Chondrocyte (in vitro differentiated cells): ENCODE measurements at regions not wholly inside any gene's neighbourhood (a gene's known extent, or its start where the extent isn't known, plus 50 kb on each side); places are given as distances from the start of the nearest gene placed in this dataset.

ENCODE experiments used
- DNase-seq: peaks from one replicate; pipeline ENCODE4 v3.0.0; 2021; ENCODE audit warnings: mixed read lengths, low spot score
- H3K27ac Mint-ChIP-seq: one replicate; pipeline ENCODE4 v1.8.0; 2021; ENCODE audit warnings: mild to moderate bottlenecking, moderate library complexity, mixed read lengths; ENCODE audit not compliant: unreplicated experiment
- H3K27me3 Mint-ChIP-seq: 2 replicates; pipeline ENCODE4 v1.8.0; 2021; ENCODE audit warnings: low read depth, mixed read lengths
- H3K36me3 Mint-ChIP-seq: 2 replicates; pipeline ENCODE4 v1.8.0; 2021; ENCODE audit warnings: low read depth, mixed read lengths
- H3K4me1 Mint-ChIP-seq: 2 replicates; pipeline ENCODE4 v1.8.0; 2021; ENCODE audit warnings: low read depth, mild to moderate bottlenecking, mixed read lengths
- H3K4me3 Mint-ChIP-seq: one replicate; pipeline ENCODE4 v1.8.0; 2021; ENCODE audit warnings: mild to moderate bottlenecking, moderate library complexity, mixed read lengths; ENCODE audit not compliant: unreplicated experiment
- H3K9me3 Mint-ChIP-seq: 2 replicates; pipeline ENCODE4 v1.8.0; 2021; ENCODE audit warnings: low read depth, mixed read lengths
- TF ChIP-seq, protein P1 (sequence below): fragments of 200-600 bp; sonication (generic); IDR thresholded peaks from 2 replicates; pipeline ENCODE4 v1.5.0; 2021; ENCODE audit warnings: antibody characterized with exemption, mild to moderate bottlenecking, moderate library complexity

DNA sequence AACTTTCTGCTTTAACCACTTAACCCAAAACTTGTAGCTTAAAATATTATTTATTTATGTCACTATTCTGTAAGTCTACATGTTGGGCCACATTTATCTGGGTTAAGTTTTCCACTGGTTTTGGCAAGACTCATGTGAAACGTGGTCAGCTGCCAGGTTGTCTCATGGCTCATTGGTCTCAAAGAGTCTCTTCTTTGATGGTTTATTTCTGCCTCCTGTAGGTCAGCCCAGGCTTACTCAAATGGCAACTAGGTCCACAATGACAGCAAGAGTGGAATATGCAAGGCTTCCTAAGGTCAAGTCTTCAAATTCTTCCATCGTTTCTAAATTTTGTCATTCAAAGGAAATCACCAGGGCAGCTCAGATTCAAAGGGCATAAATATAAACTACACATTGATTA, 828.7 kb downstream of the PCDH7 start:
- Mint-ChIP-seq H3K27ac (no peak overlapping the region), H3K4me1 (no peaks in the 10 kb centered on the region), H3K27me3 (no peaks in the 10 kb centered on the region), H3K36me3 (no peaks in the 10 kb centered on the region), H3K9me3 (peaks cover 4% of the 10 kb centered on the region), H3K4me3 (no peak overlapping the region)
- TF ChIP-seq, protein P1, sequence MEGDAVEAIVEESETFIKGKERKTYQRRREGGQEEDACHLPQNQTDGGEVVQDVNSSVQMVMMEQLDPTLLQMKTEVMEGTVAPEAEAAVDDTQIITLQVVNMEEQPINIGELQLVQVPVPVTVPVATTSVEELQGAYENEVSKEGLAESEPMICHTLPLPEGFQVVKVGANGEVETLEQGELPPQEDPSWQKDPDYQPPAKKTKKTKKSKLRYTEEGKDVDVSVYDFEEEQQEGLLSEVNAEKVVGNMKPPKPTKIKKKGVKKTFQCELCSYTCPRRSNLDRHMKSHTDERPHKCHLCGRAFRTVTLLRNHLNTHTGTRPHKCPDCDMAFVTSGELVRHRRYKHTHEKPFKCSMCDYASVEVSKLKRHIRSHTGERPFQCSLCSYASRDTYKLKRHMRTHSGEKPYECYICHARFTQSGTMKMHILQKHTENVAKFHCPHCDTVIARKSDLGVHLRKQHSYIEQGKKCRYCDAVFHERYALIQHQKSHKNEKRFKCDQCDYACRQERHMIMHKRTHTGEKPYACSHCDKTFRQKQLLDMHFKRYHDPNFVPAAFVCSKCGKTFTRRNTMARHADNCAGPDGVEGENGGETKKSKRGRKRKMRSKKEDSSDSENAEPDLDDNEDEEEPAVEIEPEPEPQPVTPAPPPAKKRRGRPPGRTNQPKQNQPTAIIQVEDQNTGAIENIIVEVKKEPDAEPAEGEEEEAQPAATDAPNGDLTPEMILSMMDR = no peak
- no peak for DNase-seq

DNA sequence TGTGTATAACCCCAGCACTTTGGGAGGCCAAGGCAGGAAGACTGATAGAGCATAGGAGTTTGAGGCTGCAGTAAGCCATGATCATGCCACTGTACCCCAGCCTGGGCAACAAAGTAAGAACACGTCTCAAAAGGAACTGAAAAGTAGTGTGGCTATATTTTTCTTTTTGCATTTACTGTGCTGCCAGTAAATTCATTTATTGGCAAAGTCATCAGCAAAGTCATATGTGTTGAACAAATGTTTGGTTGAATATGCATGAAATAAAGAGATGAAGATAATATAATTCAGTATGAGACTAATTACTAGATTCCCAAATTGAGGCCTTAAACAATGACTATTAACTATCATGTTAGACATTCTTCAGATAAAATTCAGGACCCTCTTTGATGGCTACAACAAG, 829.1 kb downstream of the PCDH7 start:
- H3K4me1 Mint-ChIP-seq = no peaks in the 10 kb centered on the region
- DNase-seq = no peak
- H3K36me3 Mint-ChIP-seq = no peaks in the 10 kb centered on the region
- H3K27ac Mint-ChIP-seq = no peak overlapping the region
- H3K9me3 Mint-ChIP-seq = peaks cover 4% of the 10 kb centered on the region
- H3K4me3 Mint-ChIP-seq = no peak overlapping the region
- no peaks in the 10 kb centered on the region for H3K27me3 Mint-ChIP-seq
- TF ChIP-seq, protein P1 = no peak

DNA sequence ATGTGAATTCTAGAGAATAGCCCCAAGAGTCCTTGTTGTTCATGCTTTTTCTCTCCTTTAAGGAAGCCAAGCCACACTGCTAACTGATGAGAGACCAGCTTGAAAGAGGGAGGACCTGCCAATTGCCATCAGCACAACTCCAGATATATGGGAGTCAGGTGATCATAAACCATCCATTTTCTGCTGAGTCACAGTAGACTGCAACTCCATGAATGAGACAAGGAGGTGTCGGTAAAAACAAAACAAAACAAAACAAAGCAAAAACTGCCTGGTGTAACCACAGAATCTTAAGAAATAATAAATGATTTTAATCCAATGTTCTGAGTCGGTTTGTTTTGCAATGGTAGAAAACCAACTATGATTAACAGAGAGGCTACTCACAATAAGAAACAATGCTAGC, 837.3 kb downstream of the PCDH7 start:
- Mint-ChIP-seq H3K9me3 (peaks cover 9% of the 10 kb centered on the region), H3K4me3 (no peak overlapping the region), H3K27ac (peak overlapping the region; percentile 37), H3K36me3 (no peaks in the 10 kb centered on the region), H3K27me3 (no peaks in the 10 kb centered on the region), H3K4me1 (no peaks in the 10 kb centered on the region)
- TF ChIP-seq, protein P1 = no peak
- no peak for DNase-seq

DNA sequence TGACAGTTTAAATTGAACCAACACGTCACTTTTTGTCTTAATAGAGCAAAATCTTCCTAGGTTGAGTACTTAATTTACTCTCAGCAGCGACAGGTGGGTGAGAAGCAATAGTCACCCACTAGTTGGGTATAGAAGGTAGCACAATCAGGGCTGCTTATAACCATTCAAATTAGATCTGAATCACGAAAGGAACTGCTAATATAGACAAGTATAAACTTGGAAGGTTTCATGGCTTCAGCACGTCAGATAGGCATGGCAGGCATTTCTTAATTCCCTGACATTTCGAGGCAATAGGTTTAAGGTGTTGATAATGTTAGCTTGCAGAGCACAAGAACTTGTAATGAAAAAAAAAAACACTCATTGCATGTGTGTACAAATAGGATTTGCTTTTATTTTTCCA, 853.4 kb downstream of the PCDH7 start:
- no peaks in the 10 kb centered on the region for H3K4me1 Mint-ChIP-seq
- no peaks in the 10 kb centered on the region for H3K27me3 Mint-ChIP-seq
- TF ChIP-seq, protein P1 = no peak
- no peak for DNase-seq
- H3K4me3 Mint-ChIP-seq = no peak overlapping the region
- H3K36me3 Mint-ChIP-seq = no peaks in the 10 kb centered on the region
- no peaks in the 10 kb centered on the region for H3K9me3 Mint-ChIP-seq
- no peak overlapping the region for H3K27ac Mint-ChIP-seq

DNA sequence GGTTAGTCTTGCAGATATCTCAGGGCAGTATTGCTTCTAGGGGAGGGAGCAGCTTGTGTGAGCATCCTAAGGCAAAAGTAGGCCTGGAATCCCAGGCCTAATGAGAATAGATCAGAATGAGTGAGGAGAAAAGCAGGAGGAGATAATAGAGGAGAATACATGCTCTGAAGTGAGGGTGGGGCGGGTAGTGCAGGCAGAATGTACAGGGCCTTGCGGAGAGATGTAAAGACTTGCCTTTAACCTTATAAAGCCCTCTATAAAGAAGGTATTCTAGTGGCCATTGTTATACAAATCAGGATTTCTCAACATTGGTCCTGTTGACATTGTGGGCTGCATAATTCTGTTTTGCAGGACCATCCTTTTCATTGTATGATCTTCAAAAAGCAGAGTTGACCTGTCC, 855.3 kb downstream of the PCDH7 start:
- no peaks in the 10 kb centered on the region for H3K27me3 Mint-ChIP-seq
- H3K27ac Mint-ChIP-seq = no peak overlapping the region
- H3K36me3 Mint-ChIP-seq = no peaks in the 10 kb centered on the region
- no peak for DNase-seq
- H3K4me3 Mint-ChIP-seq = no peak overlapping the region
- TF ChIP-seq, protein P1 = no peak
- no peaks in the 10 kb centered on the region for H3K4me1 Mint-ChIP-seq
- H3K9me3 Mint-ChIP-seq = no peaks in the 10 kb centered on the region
